ENCODE measurements at regions not wholly inside any gene's neighbourhood (a gene's known extent, or its start where the extent isn't known, plus 50 kb on each side); places are given as distances from the start of the nearest gene placed in this dataset.

DNA sequence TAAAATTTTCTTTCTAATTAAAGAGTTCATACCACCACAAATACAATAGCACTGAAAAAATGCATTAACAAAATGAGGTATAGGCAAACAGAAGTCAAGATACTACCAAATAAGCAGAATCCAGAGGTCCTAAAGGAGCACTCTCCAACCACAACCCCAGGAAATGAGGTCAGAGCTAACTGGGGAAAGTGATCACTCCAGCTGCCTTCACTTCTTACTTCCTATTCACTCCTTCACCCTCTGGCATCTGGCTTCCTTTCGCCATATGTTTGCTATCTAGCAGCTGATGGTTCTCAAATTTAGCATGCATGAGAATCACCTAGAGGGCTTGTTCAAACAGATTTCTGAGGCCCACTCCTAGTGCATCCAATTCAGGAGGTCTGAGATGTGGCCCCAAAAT, 212.6 kb upstream of the ACVR2A start:
- ChIA-PET POLR2A (ENCODE audit: unreplicated experiment) (no interaction called here), CTCF (no interaction called here)
- H3K36me3 ChIP-seq (ENCODE audit: low read depth, low read length): no peaks in the 10 kb centered on the region
- no peak overlapping the region for H3K4me2 ChIP-seq (ENCODE audit: low read length)
- DNase-seq (no peak), ATAC-seq (no peak)
- no peaks in the 10 kb centered on the region for H3K79me2 ChIP-seq (ENCODE audit: low read length)
- intact Hi-C loops (cut with micrococcal nuclease): loop anchor here (10.0 kb wide), 1 partner anchor 83 kb away; no protein-coding TSS in a partner anchor
- no peaks in the 10 kb centered on the region for H3K9me2 ChIP-seq (replicated peaks; ENCODE audit: low read length)
- no peaks in the 10 kb centered on the region for H4K20me1 ChIP-seq (ENCODE audit: low read length)
- no peaks in the 10 kb centered on the region for H3F3A ChIP-seq (ENCODE audit: low read length, unreplicated experiment)
- peaks cover 25% of the 10 kb centered on the region for H3K4me1 ChIP-seq (ENCODE audit: insufficient read depth, low read length)
- H3K27me3 ChIP-seq (ENCODE audit: low read length): no peaks in the 10 kb centered on the region
- no peak overlapping the region for H2AFZ ChIP-seq (ENCODE audit: low read length)
- H3K4me3 ChIP-seq (ENCODE audit: low read length): no peak overlapping the region
- TF ChIP-seq, protein P1, sequence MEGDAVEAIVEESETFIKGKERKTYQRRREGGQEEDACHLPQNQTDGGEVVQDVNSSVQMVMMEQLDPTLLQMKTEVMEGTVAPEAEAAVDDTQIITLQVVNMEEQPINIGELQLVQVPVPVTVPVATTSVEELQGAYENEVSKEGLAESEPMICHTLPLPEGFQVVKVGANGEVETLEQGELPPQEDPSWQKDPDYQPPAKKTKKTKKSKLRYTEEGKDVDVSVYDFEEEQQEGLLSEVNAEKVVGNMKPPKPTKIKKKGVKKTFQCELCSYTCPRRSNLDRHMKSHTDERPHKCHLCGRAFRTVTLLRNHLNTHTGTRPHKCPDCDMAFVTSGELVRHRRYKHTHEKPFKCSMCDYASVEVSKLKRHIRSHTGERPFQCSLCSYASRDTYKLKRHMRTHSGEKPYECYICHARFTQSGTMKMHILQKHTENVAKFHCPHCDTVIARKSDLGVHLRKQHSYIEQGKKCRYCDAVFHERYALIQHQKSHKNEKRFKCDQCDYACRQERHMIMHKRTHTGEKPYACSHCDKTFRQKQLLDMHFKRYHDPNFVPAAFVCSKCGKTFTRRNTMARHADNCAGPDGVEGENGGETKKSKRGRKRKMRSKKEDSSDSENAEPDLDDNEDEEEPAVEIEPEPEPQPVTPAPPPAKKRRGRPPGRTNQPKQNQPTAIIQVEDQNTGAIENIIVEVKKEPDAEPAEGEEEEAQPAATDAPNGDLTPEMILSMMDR (conservative IDR thresholded peaks at IDR 0.05; ENCODE audit: low read depth, low read length): no peak
- TF ChIP-seq EZH2 (IDR thresholded peaks at IDR 0.05; ENCODE audit: low read length, unreplicated experiment): no peak
- no peak for TF ChIP-seq EZH2phosphoT487 (IDR thresholded peaks at IDR 0.05; ENCODE audit: borderline replicate concordance, low read length)
- no TSS peak for BruUV-seq (replicated peaks)
- no peak overlapping the region for H3K27ac ChIP-seq (ENCODE audit: low read length)
- H3K9ac ChIP-seq (ENCODE audit: low read length): no peak overlapping the region
- H3K9me3 ChIP-seq (ENCODE audit: low read length): no peaks in the 10 kb centered on the region

DNA sequence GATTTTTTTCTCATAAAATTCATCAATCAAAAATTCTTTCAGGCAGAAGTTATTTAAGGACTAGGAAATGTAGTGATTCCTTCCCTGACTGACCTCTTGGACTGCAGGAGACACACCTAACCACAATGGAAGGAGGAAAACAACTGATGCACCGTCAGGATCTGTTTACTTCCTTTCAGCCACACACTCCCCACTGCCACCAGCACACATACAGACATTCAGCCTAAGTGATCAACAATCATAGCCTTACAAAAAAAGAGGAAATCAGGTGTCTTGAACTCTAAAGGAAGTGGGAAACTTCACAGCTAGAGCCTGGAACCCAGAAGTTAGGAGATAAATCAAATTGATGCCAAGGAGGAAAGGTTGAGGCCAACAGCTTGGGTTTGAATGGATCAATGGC, 213.5 kb upstream of the ACVR2A start:
- Histone ChIP-seq H3K27me3 (ENCODE audit: low read length) (no peaks in the 10 kb centered on the region), H4K20me1 (ENCODE audit: low read length) (no peaks in the 10 kb centered on the region), H3K36me3 (ENCODE audit: low read depth, low read length) (no peaks in the 10 kb centered on the region), H3K4me2 (ENCODE audit: low read length) (no peak overlapping the region), H3K4me3 (ENCODE audit: low read length) (no peak overlapping the region), H3K9me2 (replicated peaks; ENCODE audit: low read length) (no peaks in the 10 kb centered on the region), H3F3A (ENCODE audit: low read length, unreplicated experiment) (no peaks in the 10 kb centered on the region), H3K4me1 (ENCODE audit: insufficient read depth, low read length) (peaks cover 16% of the 10 kb centered on the region), H3K9me3 (ENCODE audit: low read length) (no peaks in the 10 kb centered on the region), H3K27ac (ENCODE audit: low read length) (no peak overlapping the region), H3K9ac (ENCODE audit: low read length) (no peak overlapping the region), H2AFZ (ENCODE audit: low read length) (no peak overlapping the region), H3K79me2 (ENCODE audit: low read length) (no peaks in the 10 kb centered on the region)
- ChIA-PET POLR2A (ENCODE audit: unreplicated experiment) (no interaction called here), CTCF (no interaction called here)
- ATAC-seq (no peak), DNase-seq (peak; percentile 13)
- no TSS peak for BruUV-seq (replicated peaks)
- TF ChIP-seq EZH2phosphoT487 (IDR thresholded peaks at IDR 0.05; ENCODE audit: borderline replicate concordance, low read length) (no peak), EZH2 (IDR thresholded peaks at IDR 0.05; ENCODE audit: low read length, unreplicated experiment) (no peak)
- TF ChIP-seq, protein P1 (conservative IDR thresholded peaks at IDR 0.05; ENCODE audit: low read depth, low read length): no peak
- intact Hi-C loops (cut with micrococcal nuclease): loop anchor here (10.0 kb wide), 1 partner anchor 84 kb away; no protein-coding TSS in a partner anchor

DNA sequence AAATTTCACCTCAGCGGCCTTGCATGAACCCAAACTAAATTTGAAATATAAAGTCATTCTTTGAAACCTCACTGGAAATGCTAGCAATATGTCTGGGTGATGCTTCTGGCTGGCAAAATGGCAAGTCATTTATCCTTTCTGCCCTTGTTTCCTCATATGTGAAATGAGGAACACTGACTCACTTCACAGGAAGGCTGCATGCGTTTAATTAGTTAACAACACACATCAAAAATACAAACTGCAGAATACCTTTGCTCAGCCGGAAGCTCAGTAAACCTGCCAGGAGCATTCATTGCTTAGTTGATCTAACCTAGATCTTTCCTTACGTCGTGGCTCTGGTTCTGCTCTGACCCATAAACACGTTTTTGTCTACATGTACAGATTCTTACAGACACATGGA, 214.2 kb upstream of the ACVR2A start:
- Histone ChIP-seq H3K27me3 (ENCODE audit: low read length) (no peaks in the 10 kb centered on the region), H3K9me3 (ENCODE audit: low read length) (no peaks in the 10 kb centered on the region), H3K36me3 (ENCODE audit: low read depth, low read length) (no peaks in the 10 kb centered on the region), H3K79me2 (ENCODE audit: low read length) (no peaks in the 10 kb centered on the region), H3K9ac (ENCODE audit: low read length) (no peak overlapping the region), H3K4me3 (ENCODE audit: low read length) (no peak overlapping the region), H3K9me2 (replicated peaks; ENCODE audit: low read length) (no peaks in the 10 kb centered on the region), H3K4me2 (ENCODE audit: low read length) (no peak overlapping the region), H3K4me1 (ENCODE audit: insufficient read depth, low read length) (peaks cover 9% of the 10 kb centered on the region), H3K27ac (ENCODE audit: low read length) (no peak overlapping the region), H2AFZ (ENCODE audit: low read length) (no peak overlapping the region), H3F3A (ENCODE audit: low read length, unreplicated experiment) (no peaks in the 10 kb centered on the region), H4K20me1 (ENCODE audit: low read length) (no peaks in the 10 kb centered on the region)
- intact Hi-C loops (cut with micrococcal nuclease): loop anchor here (10.0 kb wide), 1 partner anchor 84 kb away; no protein-coding TSS in a partner anchor
- no peak for DNase-seq
- ATAC-seq: no peak
- TF ChIP-seq EZH2 (IDR thresholded peaks at IDR 0.05; ENCODE audit: low read length, unreplicated experiment) (no peak), EZH2phosphoT487 (IDR thresholded peaks at IDR 0.05; ENCODE audit: borderline replicate concordance, low read length) (no peak)
- TF ChIP-seq, protein P1 (conservative IDR thresholded peaks at IDR 0.05; ENCODE audit: low read depth, low read length): no peak
- CTCF ChIA-PET: no interaction called here
- POLR2A ChIA-PET (ENCODE audit: unreplicated experiment): no interaction called here
- no TSS peak for BruUV-seq (replicated peaks)

Measured in PC-3 (cell line).